Natural killer cell (primary cell): ENCODE measurements at regions not wholly inside any gene's neighbourhood (a gene's known extent, or its start where the extent isn't known, plus 50 kb on each side); places are given as distances from the start of the nearest gene placed in this dataset.

ENCODE experiments used
- ATAC-seq, 3 donors: fragments of 150-1000 bp in 2 of 3; fragments of 200-7000 bp in 1 of 3; cut with Tn5 transposase; 1 replicate in 1 of 3; 2 replicates in 2 of 3; pipeline ENCODE4 v1.10.0; 2021; ENCODE audit warnings: mild to moderate bottlenecking in 2 of 3, moderate library complexity in 2 of 3
- DNase-seq, 2 donors: peaks; one replicate each; pipeline versions ENCODE4 v3.0.0 to v3.0.0-alpha.2; 2013 to 2021; ENCODE audit warnings: mixed read lengths in 1 of 2
- H3K27ac ChIP-seq: one replicate; pipeline ENCODE4 v1.5.1; 2013; ENCODE audit warnings: mild to moderate bottlenecking, low read length
- H3K27me3 ChIP-seq: one replicate; pipeline ENCODE4 v1.6.1; 2013; ENCODE audit warnings: low read length; ENCODE audit not compliant: control insufficient read depth, insufficient read depth
- H3K36me3 ChIP-seq: one replicate; pipeline ENCODE4 v1.6.1; 2013; ENCODE audit warnings: low read length; ENCODE audit not compliant: control insufficient read depth, insufficient read depth
- H3K4me1 ChIP-seq: one replicate; pipeline ENCODE4 v1.6.1; 2013; ENCODE audit warnings: low read length; ENCODE audit not compliant: control insufficient read depth, insufficient read depth
- H3K4me3 ChIP-seq: one replicate; pipeline ENCODE4 v1.5.1; 2013; ENCODE audit warnings: low read length
- H3K9me3 ChIP-seq: one replicate; pipeline ENCODE4 v1.6.1; 2013; ENCODE audit warnings: low read length; ENCODE audit not compliant: control insufficient read depth, insufficient read depth
- H3K27ac Mint-ChIP-seq, 2 donors: one replicate each; pipeline ENCODE4 v1.8.0; 2022; ENCODE audit warnings: mild to moderate bottlenecking in 2 of 2, mixed read lengths in 2 of 2, moderate library complexity in 1 of 2
- H3K27me3 Mint-ChIP-seq, 2 donors: one replicate each; pipeline ENCODE4 v1.8.0; 2022; ENCODE audit warnings: low read depth in 2 of 2, mixed read lengths in 2 of 2
- H3K36me3 Mint-ChIP-seq: one replicate; pipeline ENCODE4 v1.8.0; 2022; ENCODE audit warnings: mixed read lengths
- H3K4me1 Mint-ChIP-seq, 2 donors: one replicate each; pipeline ENCODE4 v1.8.0; 2022; ENCODE audit warnings: mixed read lengths in 2 of 2
- H3K4me3 Mint-ChIP-seq: one replicate; pipeline ENCODE4 v1.8.0; 2022; ENCODE audit warnings: mild to moderate bottlenecking, moderate library complexity, mixed read lengths
- H3K9me3 Mint-ChIP-seq, 2 donors: one replicate each; pipeline ENCODE4 v1.8.0; 2022; ENCODE audit warnings: mixed read lengths in 2 of 2
- WGBS: methylation state at CpG from one replicate; pipeline ENCODE4 v1.1.7; 2013; ENCODE audit warnings: missing lambda C conversion rate; ENCODE audit not compliant: insufficient coverage; 5-methylcytosine and 5-hydroxymethylcytosine counted together
- intact Hi-C: fragments of 100-400 bp; cut with micrococcal nuclease; formaldehyde crosslinking; loops from one replicate; pipeline ENCODE4 v1.14.2; 2022
- TF ChIP-seq, protein P1 (sequence below): fragments of 200-600 bp; IDR thresholded peaks from one replicate; pipeline ENCODE4 v1.8.0; 2022; ENCODE audit warnings: antibody characterized with exemption

- ATAC-seq (no peak), DNase-seq (no peak)
- H3K27ac ChIP-seq: no peak overlapping the region
- H3K27me3 ChIP-seq: no peaks in the 10 kb centered on the region
- 100% methylated on average over 1 of the region's 2 CpGs for whole genome bisulfite sequencing
- no peaks in the 10 kb centered on the region for H3K36me3 ChIP-seq
- no peaks in the 10 kb centered on the region for H3K36me3 Mint-ChIP-seq
- TF ChIP-seq, protein P1, sequence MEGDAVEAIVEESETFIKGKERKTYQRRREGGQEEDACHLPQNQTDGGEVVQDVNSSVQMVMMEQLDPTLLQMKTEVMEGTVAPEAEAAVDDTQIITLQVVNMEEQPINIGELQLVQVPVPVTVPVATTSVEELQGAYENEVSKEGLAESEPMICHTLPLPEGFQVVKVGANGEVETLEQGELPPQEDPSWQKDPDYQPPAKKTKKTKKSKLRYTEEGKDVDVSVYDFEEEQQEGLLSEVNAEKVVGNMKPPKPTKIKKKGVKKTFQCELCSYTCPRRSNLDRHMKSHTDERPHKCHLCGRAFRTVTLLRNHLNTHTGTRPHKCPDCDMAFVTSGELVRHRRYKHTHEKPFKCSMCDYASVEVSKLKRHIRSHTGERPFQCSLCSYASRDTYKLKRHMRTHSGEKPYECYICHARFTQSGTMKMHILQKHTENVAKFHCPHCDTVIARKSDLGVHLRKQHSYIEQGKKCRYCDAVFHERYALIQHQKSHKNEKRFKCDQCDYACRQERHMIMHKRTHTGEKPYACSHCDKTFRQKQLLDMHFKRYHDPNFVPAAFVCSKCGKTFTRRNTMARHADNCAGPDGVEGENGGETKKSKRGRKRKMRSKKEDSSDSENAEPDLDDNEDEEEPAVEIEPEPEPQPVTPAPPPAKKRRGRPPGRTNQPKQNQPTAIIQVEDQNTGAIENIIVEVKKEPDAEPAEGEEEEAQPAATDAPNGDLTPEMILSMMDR: no peak
- no peaks in the 10 kb centered on the region for H3K9me3 ChIP-seq
- H3K4me1 ChIP-seq: no peaks in the 10 kb centered on the region
- intact Hi-C loops: no loop called here
- no peak overlapping the region for H3K4me3 ChIP-seq
- no peak overlapping the region for H3K27ac Mint-ChIP-seq
- peaks cover 7 to 10% of the 10 kb centered on the region in 2 donors for H3K4me1 Mint-ChIP-seq
- no peak overlapping the region for H3K4me3 Mint-ChIP-seq
- H3K27me3 Mint-ChIP-seq: no peaks in the 10 kb centered on the region
- no peaks in the 10 kb centered on the region for H3K9me3 Mint-ChIP-seq
Measured at GRCh38 chr13:66224663-66225062, 1005.5 kb downstream of the PCDH9 start.

GRCh38 chr13:66222926-66223325 is 1007.2 kb downstream of the PCDH9 start:
- DNase-seq (no peak), ATAC-seq (peak; percentile 58 to 87 (median 61))
- Mint-ChIP-seq H3K9me3 (no peaks in the 10 kb centered on the region), H3K36me3 (no peaks in the 10 kb centered on the region), H3K4me3 (no peak overlapping the region), H3K27me3 (no peaks in the 10 kb centered on the region), H3K27ac (no peak overlapping the region), H3K4me1 (peaks cover 7 to 10% of the 10 kb centered on the region in 2 donors)
- Histone ChIP-seq H3K36me3 (no peaks in the 10 kb centered on the region), H3K4me3 (no peak overlapping the region), H3K27ac (no peak overlapping the region), H3K27me3 (no peaks in the 10 kb centered on the region), H3K9me3 (no peaks in the 10 kb centered on the region), H3K4me1 (no peaks in the 10 kb centered on the region)
- intact Hi-C loops: no loop called here
- TF ChIP-seq, protein P1: no peak
- WGBS: 55% methylated on average over 2 of the region's 4 CpGs

DNA sequence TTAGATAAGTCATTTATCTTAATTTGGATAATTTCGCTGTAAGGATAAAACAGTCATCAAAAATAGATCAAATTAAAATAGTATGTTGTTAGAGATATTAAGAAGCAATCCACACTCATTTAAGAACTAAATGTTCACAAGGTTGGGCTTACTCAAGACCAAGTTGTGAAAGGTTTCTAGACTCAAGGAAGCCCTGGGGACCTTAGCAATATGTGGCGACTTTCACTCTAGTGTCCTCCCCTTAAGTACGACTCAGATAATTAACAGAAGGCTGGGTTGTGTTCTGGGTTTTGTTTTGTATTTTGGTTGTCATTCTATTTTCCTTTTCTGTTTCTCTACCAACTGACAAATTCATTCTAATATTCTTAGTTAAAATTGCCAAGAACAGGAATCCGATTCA is 1008.0 kb downstream of the PCDH9 start:
- H3K36me3 Mint-ChIP-seq: no peaks in the 10 kb centered on the region
- peaks cover 7 to 10% of the 10 kb centered on the region in 2 donors for H3K4me1 Mint-ChIP-seq
- ATAC-seq: no peak
- H3K9me3 Mint-ChIP-seq: no peaks in the 10 kb centered on the region
- peaks cover 0 to 1% of the 10 kb centered on the region in 2 donors for H3K27me3 Mint-ChIP-seq
- no peak for DNase-seq
- H3K4me1 ChIP-seq: no peaks in the 10 kb centered on the region
- no CpG with 5 or more reads among the region's 4 CpGs for WGBS
- TF ChIP-seq, protein P1: no peak
- no peak overlapping the region for H3K27ac Mint-ChIP-seq
- no peak overlapping the region for H3K4me3 Mint-ChIP-seq
- H3K4me3 ChIP-seq: no peak overlapping the region
- intact Hi-C loops: no loop called here
- no peaks in the 10 kb centered on the region for H3K9me3 ChIP-seq
- no peak overlapping the region for H3K27ac ChIP-seq
- no peaks in the 10 kb centered on the region for H3K27me3 ChIP-seq
- H3K36me3 ChIP-seq: no peaks in the 10 kb centered on the region

DNA sequence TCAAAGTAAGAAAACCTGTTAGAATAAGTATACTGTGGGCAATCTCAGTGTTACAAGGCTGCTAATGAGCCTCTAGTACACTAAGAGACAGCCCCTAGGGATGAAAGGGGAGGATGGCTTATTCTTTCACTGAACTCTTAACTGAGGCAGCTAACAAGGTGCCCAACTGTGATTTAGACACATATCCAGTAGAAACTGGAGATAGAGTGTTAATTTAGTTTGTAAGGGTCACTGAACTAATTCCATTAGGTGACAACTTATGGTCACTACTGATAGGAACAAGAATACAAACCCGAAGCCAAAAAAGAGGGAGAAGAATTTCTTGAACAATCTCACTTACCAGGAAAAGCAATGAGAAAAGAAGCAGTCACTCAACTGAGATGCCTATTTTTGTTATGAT is 1010.6 kb downstream of the PCDH9 start:
- DNase-seq (no peak), ATAC-seq (no peak)
- Histone ChIP-seq H3K27me3 (no peaks in the 10 kb centered on the region), H3K9me3 (no peaks in the 10 kb centered on the region), H3K36me3 (no peaks in the 10 kb centered on the region), H3K4me1 (no peaks in the 10 kb centered on the region), H3K4me3 (no peak overlapping the region), H3K27ac (no peak overlapping the region)
- no peak overlapping the region for H3K27ac Mint-ChIP-seq
- intact Hi-C loops: no loop called here
- no peaks in the 10 kb centered on the region for H3K36me3 Mint-ChIP-seq
- TF ChIP-seq, protein P1: no peak
- no CpG with 5 or more reads among the region's 1 CpG for WGBS
- no peak overlapping the region for H3K4me3 Mint-ChIP-seq
- no peaks in the 10 kb centered on the region for H3K9me3 Mint-ChIP-seq
- peaks cover 6 to 7% of the 10 kb centered on the region in 2 donors for H3K4me1 Mint-ChIP-seq
- peaks cover 5 to 11% of the 10 kb centered on the region in 2 donors for H3K27me3 Mint-ChIP-seq
